Retina (tissue), 1 donor: ENCODE measurements at regions not wholly inside any gene's neighbourhood (a gene's known extent, or its start where the extent isn't known, plus 50 kb on each side); places are given as distances from the start of the nearest gene placed in this dataset.
A peak's percentile ranks its signal among the peaks of the same experiment; 100 is the strongest.
"Not testable (repeated sequence)": the region's sequence is repeated elsewhere in the genome, so short reads cannot be mapped to it uniquely, and the experiment has no call there.

Source experiments
- DNase-seq: peaks from one replicate; pipeline ENCODE4 v3.0.0-alpha.2; 2016

DNA sequence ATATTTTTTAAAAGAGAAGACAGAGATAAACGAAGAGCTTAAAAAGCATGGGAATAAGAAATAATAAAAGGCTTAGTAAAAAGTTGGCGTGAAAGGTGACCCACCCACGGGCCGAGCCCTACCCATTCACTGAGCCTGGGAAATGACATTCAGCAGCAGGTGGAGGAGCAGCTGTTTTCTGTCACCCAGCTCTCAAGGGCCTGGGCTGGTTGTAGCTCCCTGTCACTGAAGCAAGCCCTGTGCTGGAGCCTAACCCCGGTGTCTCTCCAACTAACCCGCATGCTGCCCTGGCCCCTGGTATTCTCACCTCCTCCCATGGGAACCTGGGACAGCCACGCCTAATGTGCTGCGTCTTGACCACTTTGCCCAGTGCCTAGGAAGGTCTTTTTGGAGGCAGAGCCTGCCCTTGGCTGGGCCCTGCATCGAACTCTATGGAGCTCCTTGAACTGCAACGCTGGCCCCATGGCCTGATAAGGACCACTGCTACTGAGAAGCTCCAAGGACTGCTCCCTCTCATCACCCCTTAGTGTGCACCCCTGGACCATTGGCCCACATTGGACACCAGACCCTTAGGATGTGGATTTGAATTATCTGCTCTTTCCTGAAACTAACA lies 68.8 kb upstream of the IYD start:
- no peak for DNase-seq

DNA sequence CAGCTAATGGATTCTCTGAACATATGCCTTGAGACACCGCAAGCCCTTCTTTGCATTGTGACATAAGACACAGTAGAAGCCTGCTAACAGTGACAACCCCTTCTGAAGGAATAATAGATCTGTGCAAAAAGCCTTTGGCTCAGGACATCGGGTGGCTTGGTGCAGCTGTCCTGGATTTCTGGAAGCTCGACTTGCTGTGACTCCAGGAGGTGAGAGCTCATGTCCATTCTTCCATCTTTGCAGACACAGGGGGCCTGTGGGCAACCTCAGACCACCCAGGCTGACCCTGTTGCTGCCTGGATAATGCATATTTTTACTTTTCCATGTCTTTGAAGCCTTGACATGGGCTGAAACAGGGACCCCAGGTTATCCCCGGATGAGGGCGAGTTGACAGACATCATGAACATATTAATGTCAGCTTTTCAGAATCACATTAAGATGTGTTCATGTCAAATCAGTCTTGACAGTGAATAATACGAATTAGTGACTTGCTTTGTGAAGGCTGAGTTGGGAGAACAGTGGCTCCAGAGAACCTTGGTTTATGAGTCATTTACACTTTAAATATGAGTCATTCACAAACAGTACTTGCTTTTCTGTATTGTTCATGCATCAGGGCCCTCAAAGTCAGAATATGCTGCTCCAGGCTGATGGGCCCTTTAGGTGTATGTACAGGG lies 66.8 kb upstream of the IYD start:
- DNase-seq, result peak; percentile 56

DNA sequence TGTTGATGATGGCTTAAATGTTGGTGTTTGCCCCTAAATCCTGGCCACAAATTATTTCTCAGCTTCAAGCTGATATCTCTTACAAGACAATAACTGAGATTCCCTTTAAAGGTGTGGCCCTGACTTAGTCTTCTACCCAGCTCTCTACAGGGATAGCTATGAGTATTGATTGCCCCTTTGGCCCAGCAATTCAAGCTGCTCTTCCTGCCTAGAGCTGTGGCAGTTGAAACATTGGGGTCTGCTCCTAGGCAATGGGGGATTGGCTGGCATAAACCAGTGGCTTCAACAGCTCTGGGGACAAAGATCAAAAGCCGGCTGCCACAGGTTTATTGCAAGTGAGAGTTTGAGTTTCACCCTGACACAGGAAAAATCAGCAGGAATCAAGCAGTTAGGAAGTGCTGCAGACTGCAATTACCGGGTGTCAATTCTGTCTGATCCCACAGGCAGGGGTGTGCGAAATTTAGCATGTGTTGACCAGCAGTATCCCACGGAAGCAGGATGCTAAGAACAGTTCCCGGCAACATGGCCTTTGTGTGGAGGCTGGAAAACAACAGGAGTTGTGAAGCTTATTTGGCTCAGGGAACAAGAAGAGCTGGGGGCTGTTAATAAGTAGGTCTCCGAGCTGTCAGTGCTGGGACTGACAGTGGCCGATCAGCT lies 66.2 kb upstream of the IYD start:
- peak; percentile 54 for DNase-seq

DNA sequence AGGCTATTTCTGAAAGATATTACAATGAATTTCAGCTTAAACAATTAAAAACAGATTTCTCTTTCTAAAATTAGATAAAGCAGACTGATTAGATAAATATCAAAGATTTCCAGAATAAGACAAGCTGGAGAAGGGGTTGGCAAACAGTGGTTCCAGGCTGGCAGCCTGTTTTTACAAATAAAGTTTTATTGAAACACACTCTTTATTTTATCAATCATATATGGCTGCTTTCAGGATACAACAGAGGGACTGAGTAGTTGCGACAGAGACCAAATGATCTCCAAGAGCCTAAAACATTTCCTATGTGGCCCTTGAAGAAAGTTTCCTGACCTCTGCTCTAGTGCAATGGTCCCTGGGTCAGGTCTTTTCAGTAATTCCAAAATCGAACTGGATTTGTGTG lies 65.6 kb upstream of the IYD start:
- no peak for DNase-seq

DNA sequence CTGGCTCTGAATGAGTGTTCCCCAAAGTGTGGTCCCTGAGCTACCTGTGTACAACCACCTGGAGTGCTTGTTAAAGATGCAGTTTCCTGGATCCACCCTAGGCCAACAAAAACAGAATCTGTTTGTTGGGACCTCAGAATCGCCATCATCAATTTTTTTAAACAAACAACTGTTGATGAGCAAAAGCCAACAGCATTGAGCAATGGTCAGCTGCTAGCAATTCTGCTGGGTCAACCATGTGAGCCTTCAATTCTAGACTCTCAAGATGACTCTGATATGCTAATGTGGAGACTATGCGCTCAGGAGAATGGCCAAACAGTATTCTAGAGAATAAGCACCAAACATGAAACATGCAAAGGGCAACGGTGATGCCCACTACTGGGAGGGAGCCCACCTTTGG lies 64.4 kb upstream of the IYD start:
- DNase-seq, result no peak

DNA sequence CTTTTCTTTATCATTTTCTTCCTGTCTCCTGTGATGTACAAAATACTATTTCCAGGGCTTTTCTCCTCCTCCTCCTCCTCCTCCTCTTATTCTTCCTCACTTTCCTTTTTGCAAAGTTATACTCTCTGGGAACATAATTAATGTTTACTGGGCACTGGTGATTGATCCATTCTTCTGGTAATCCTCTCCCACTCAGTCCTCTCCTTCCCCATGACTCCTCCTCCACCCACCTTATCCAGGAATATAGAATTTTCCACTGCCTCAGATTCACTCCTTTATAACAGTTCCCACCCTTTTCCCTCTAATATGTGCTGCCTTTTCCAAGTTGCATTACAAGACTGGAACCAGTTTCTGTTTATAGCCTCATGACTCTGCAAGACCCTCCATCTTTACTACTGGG lies 62.5 kb upstream of the IYD start:
- DNase-seq, result no peak

DNA sequence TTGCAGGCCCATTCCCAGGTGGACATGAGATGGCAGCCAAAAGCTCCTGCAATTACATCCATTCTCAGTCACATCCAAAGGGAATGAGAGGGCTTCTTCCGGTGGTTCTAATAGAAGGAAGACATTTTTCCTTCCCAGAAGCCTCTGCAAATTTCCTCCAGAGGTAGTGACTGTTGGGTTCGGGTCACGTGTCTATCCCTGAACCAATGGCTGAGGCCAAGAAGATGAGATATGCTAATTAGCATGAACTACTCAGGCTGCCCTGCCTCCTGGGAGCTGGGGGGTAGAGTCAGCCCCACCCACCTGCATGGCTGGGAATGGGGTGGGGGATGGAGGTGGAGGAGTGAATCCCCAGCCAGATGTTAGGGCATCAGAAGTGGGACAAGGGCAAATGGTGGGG lies 61.3 kb upstream of the IYD start:
- DNase-seq, result no peak

DNA sequence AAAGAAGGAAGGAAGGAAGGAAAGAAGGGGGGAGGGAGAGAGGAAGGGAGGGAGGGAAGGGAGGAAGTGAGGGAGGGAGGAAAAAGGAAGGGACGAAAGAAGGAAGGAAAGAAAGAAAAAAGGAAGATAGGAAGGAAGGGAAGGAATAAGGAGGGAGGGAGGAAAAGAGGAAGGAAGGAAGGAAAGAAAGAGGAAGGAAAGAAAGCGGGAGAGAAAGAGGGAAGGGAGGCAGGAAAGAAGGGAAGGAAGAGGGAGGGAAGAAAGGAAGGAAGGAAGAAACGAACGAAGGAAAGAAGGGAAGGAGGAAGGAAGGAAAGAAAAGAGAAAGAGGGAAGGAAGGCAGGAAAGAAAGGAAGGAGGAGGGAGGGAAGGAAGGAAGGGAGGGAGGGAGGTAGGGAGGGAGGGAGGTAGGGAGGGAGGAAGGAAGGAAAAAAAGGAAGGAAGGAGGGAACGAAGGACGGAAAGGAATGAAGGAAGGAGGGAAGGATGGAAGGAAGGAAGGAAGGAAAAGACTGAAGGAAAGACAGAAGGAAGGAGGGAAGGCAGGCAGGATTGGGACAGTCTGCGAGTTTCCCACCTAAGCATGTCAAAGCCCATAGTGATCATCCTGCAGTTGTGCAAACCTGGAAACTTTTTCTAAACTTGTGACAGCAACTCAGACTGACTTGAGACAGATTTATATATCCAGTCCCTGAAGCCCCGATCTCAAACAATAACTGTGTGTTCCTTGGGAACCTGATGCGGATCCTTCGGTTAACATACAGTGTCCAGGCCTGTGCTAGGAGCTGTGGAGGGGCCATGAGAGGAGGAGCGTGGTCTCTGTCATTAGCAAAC lies 59.8 kb upstream of the IYD start:
- DNase-seq, result no peak

DNA sequence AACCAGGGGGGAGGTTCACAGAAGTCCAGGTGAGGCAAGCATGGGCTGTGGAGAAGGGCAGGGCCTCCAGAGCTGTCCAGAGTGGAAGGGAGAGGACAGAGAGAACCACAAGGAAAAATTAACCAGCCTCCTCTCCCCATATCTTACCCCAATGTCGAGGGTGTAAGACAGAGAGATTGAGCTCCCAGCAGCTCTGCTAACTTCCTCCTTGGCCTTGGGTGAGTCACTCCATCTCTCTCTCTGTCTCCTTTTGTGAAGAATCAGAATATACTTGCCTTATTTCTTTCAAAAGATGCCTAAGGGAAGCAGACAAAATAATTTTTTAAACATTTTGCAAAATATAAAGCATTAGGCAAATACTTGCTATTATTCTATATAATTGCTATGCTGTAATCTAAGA lies 58.3 kb upstream of the IYD start:
- DNase-seq, result no peak

DNA sequence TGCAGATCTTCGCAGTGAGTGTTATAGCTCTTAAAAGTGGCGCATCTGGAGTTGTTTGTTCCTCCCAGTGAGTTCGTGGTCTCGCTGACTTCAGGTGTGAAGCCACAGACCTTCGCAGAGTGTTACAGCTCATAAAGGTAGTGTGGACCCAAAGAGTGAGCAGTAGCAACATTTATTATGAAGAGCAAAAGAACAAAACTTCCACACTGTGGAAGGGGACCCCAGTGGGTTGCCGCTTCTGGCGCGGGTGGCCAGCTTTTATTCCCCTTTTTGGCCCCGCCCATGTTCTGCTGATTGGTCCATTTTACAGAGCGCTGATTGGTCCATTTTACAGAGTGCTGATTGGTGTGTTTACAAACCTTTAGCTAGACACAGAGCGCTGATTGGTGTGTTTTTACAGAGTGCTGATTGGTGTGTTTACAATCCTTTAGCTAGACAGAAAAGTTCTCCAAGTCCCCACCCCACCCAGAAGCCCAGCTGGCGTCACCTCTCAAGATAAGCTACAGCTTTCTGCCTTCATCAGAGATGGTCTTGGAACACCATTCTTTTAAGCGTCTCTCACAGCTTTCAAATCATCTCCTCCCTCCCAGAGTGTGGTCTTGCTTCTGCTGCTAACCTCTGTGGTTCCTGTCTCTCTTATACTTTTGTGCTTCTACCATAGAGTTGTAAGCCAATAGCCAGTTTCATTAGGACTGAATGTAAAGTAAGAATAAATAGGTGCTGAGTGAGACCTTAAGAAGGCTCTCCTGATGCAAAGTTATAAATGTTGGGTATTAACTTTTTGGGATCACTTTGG lies 57.5 kb upstream of the IYD start:
- DNase-seq, result not testable (repeated sequence)

DNA sequence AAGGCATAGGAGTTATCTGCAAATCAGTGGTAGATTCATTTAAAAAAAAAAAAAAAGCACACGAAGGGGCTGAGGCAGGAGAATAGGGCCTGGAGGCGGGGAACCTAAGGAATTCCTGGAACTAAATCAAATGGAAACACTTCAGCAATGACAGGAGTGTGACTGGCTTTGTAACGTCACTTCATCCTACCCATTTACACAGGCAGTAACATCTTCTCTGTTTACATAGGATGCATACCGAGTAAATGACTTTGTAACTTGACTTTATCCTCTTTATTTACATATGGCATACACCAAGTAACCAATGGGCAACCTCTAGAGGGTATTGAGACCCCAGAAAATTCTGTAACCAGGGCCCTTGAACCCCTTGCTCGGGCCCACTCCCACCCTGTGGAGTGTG lies 56.4 kb upstream of the IYD start:
- no peak for DNase-seq

DNA sequence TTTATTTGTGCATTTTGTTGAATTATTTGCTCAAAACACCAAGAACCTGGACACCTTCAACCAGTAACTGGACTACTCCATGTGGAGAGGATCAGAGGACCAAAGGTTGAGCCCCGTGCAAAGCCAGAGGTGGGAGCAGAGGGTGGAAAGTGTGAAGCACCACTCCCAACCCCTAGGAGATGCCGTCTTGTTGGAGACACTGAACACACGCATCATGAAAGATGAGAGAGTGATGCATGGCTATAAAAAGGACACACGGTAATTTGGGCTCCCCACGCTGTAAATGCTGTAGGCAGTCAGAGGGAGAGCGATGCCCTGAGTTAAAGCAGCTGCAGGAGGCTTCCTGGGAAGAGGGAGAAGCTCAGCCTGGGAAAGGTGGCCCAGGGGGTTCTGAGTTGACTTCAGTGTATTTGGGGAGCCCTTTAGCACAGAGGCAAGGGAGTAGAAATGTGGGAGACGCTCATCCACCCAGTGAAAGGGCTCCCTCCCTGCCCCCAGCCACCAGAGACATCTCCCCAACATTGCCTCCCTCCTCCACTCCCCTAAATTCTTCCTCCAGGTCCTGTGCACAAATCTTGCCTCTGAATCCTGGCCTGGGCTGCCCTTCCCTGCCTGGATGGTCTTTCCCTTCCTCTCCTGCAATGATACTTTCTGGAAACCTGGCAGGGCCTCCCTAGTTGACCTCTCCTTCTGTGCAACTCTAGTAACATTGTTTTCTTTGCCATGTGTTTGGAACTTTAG lies 55.8 kb upstream of the IYD start:
- no peak for DNase-seq

DNA sequence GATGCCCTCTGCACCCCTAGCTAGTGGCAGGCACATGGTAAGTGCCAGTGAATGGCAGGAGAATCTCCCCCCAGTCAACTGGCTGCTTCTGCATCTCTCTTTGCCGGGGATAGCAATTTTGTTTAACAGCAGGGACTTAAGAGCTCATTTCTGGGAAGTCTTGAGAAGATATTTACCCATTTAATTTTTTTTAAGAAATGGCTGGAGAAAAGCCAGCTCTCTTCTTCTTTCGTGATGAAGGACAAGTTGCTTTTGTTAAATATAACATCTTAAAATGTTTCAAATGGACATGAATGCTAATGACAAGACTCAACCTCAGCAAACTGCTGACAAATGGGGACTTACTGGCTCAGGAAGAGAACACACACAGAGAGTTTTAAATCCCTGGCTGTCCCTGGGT lies 55.0 kb upstream of the IYD start:
- no peak for DNase-seq

DNA sequence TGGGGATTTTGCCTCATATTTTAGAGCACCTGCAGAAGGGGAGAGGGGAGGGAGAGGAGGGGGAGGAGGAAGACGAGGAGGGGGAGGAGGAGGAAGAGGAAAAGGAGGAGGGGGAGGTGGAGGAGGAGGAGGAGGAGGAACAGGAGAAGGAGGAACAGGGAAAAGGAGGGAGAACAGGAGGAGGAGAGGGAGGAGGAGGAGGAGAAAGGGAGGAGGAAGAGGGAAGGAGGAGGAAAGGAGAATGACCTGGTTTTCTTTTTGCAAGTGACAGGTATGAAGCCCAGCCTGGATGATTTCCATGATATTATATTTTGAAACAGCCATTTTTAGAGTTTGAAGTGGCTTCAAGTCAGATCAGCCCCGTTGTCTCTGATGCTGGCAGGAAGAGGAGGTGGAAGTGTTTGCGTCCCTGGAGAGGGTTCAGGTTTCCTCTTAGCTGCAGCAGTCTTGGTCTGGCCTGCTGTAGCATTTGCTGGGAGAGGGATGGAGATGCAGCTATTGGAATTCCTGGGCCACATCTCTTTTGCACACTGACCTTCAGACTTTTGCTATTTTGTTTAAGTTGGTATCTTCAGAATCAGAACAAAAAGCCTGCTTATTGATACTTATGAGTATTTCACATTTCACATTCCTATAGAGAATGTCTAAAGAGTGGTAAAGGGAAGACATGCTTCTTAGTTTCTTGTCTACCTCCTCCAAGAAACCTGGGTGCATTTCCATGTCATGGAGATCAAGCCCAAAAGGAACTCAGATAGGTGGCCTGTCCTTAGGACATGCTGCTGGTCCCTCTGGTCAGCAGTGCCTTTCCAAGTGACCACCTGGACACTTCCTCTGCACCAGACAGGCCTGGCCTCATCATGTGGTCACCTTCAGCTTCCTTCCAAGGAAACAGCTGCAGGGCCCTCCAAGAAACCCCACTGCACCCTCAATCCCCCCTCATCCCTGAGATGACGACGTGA lies 54.3 kb upstream of the IYD start:
- no peak for DNase-seq

DNA sequence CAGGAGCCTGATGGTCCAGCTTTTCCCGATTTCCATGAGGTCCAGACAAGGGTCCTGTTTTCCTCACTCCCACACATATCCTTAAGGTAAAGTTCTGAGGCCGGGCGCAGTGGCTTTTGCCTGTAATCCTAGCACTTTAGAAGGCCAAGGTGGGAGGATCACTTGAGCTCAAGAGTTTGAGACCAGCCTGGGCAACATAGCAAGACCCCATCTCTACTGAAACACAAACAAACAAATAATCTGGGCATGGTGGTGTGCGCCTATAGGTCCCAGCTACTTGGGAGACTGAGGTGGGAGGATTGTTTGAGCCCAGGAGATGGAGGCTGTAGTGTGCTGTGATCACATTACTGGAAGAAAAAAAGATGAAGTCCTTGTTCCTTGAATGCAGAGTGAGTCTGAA lies 53.2 kb upstream of the IYD start:
- DNase-seq, result no peak

DNA sequence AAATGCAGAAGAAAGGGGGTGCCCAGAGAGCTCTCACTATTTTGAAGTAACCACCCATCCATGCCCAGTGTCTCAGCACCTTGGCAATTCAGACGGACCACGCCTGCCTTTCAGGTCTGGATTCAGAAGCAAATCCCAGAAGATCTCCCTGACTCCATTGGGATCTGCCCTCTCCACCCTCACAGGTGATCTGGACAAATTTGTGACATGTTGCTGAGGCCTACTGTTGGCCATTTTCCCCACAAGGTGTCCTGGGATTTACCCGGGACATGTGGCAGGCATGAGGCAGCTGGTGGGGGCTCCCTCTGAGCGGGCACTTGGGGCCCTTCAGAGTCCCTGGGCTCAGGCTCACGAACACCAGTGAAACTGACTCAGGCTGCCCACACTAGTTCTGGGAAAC lies 51.9 kb upstream of the IYD start:
- DNase-seq, result no peak
